RWPE1 (cell line): ENCODE measurements at regions not wholly inside any gene's neighbourhood (a gene's known extent, or its start where the extent isn't known, plus 50 kb on each side); places are given as distances from the start of the nearest gene placed in this dataset.

Source experiments
- CTCF ChIA-PET: fragments of 350-600 bp; sonication (Branson Sonifier 250); formaldehyde crosslinking; extraction: SDS; loops from one replicate; lab custom pipeline; 2021; lab: Yijun Ruan, JAX
- POLR2A ChIA-PET: fragments of 400-600 bp; formaldehyde crosslinking; extraction: SDS; loops from one replicate; lab custom pipeline; 2020; ENCODE audit warnings: antibody characterized with exemption; ENCODE audit not compliant: low non-redundant PET; lab: Yijun Ruan, JAX
- DNase-seq: peaks from one replicate; pipeline ENCODE4 v3.0.0; 2012; ENCODE audit warnings: low spot score
- H3K27ac ChIP-seq: fragments of 450-650 bp; 2 replicates; pipeline ENCODE4 v1.5.1; 2017
- CTCF ChIP-seq: fragments of 450-650 bp; conservative IDR thresholded peaks from 2 replicates; pipeline ENCODE4 v1.5.1; 2017; ENCODE audit warnings: low read depth, mild to moderate bottlenecking

GRCh38 chr6:8361259-8361658, 74.1 kb downstream of the SLC35B3 start:
- ChIA-PET POLR2A (no interaction called here), CTCF (interaction anchor here (0.7 kb wide), 1 partner anchor 661 kb away, joined by 3 read pairs; no protein-coding TSS in a partner anchor)
- DNase-seq: no peak
- H3K27ac ChIP-seq: no peak overlapping the region
- no peak for TF ChIP-seq CTCF

GRCh38 chr6:8352966-8353340, 82.4 kb downstream of the SLC35B3 start:
- no peak overlapping the region for H3K27ac ChIP-seq
- TF ChIP-seq CTCF: no peak
- no peak for DNase-seq
- ChIA-PET POLR2A (no interaction called here), CTCF (no interaction called here)

- no peak overlapping the region for H3K27ac ChIP-seq
- ChIA-PET CTCF (no interaction called here), POLR2A (no interaction called here)
- DNase-seq: no peak
- TF ChIP-seq CTCF: no peak
Measured at GRCh38 chr6:8352335-8352965, 82.9 kb downstream of the SLC35B3 start.

GRCh38 chr6:8343600-8343999, 91.7 kb downstream of the SLC35B3 start:
- POLR2A ChIA-PET: no interaction called here
- CTCF ChIA-PET: interaction anchor here (0.7 kb wide), 1 partner anchor 190 kb away, joined by 3 read pairs; no protein-coding TSS in a partner anchor

GRCh38 chr6:8342241-8342819, 93.0 kb downstream of the SLC35B3 start:
- CTCF ChIA-PET: no interaction called here
- no peak for DNase-seq
- no peak overlapping the region for H3K27ac ChIP-seq
- POLR2A ChIA-PET: no interaction called here
- no peak for TF ChIP-seq CTCF

More at GRCh38 chr6:8343600-8343999, 91.7 kb downstream of the SLC35B3 start:
- no peak for TF ChIP-seq CTCF
- no peak for DNase-seq
- H3K27ac ChIP-seq: no peak overlapping the region

GRCh38 chr6:8337147-8337546, 98.2 kb downstream of the SLC35B3 start:
- ChIA-PET CTCF (interaction anchor here (0.6 kb wide), 1 partner anchor 63 kb away, joined by 3 read pairs; no protein-coding TSS in a partner anchor), POLR2A (no interaction called here)
- DNase-seq: no peak
- TF ChIP-seq CTCF: no peak
- H3K27ac ChIP-seq: no peak overlapping the region
